CD14-positive monocyte (primary cell): ENCODE measurements at regions not wholly inside any gene's neighbourhood (a gene's known extent, or its start where the extent isn't known, plus 50 kb on each side); places are given as distances from the start of the nearest gene placed in this dataset.

ENCODE experiments used
- DNase-seq, 3 donors: peaks; one replicate each; pipeline ENCODE4 v3.0.0-alpha.2; 2011 to 2022
- H2AFZ ChIP-seq: 2 replicates; pipeline ENCODE4 v1.6.0; 2012; ENCODE audit warnings: mild to moderate bottlenecking, low read depth, low read length, inconsistent platforms; ENCODE audit not compliant: insufficient read depth, poor library complexity, severe bottlenecking
- H3K27ac ChIP-seq, 2 donors: 1 replicate in 1 of 2; 2 replicates in 1 of 2; pipeline ENCODE4 v1.5.1; 2012 to 2013; ENCODE audit warnings: low read length in 2 of 2, control low read depth in 1 of 2, inconsistent platforms in 1 of 2, low read depth in 1 of 2, mild to moderate bottlenecking in 1 of 2
- H3K27me3 ChIP-seq, 2 donors: one replicate each; pipeline versions ENCODE4 v1.6.0 to v1.6.1; 2011 to 2013; ENCODE audit warnings: low read length in 2 of 2; ENCODE audit not compliant: control insufficient read depth in 2 of 2, insufficient read depth in 2 of 2
- H3K36me3 ChIP-seq, 2 donors: replicated peaks in 1 of 2; 1 replicate in 1 of 2; 2 replicates in 1 of 2; pipeline versions ENCODE4 v1.5.1 to v1.6.1; 2012 to 2013; ENCODE audit warnings: low read length in 2 of 2, control low read depth in 1 of 2, inconsistent platforms in 1 of 2, mild to moderate bottlenecking in 1 of 2; ENCODE audit not compliant: insufficient read depth in 2 of 2, control insufficient read depth in 1 of 2
- H3K4me1 ChIP-seq, 2 donors: 1 replicate in 1 of 2; 2 replicates in 1 of 2; pipeline versions ENCODE4 v1.5.1 to v1.6.1; 2012 to 2013; ENCODE audit warnings: low read length in 2 of 2, control low read depth in 1 of 2, inconsistent platforms in 1 of 2, mild to moderate bottlenecking in 1 of 2, moderate library complexity in 1 of 2; ENCODE audit not compliant: insufficient read depth in 2 of 2, control insufficient read depth in 1 of 2
- H3K4me2 ChIP-seq: replicated peaks from 2 replicates; pipeline ENCODE3; 2012; ENCODE audit warnings: low read length, moderate library complexity, mild to moderate bottlenecking; ENCODE audit not compliant: poor library complexity, severe bottlenecking; ENCODE audit errors: extremely low read depth
- H3K4me3 ChIP-seq, 3 experiments: fragments of 200-600 bp in 1 of 3; sonication (generic) in 1 of 3; replicated peaks in 1 of 3; 1 replicate in 2 of 3; 2 replicates in 1 of 3; pipeline ENCODE4 v1.5.1; 2011 to 2013; ENCODE audit warnings: low read length in 3 of 3, mild to moderate bottlenecking in 3 of 3, control low read depth in 2 of 3, low read depth in 2 of 3, inconsistent platforms in 1 of 3, moderate library complexity in 1 of 3
- H3K79me2 ChIP-seq: 2 replicates; pipeline ENCODE4 v1.6.0; 2012; ENCODE audit warnings: mild to moderate bottlenecking, control low read depth, inconsistent platforms, low read length, moderate library complexity; ENCODE audit not compliant: insufficient read depth
- H3K9ac ChIP-seq: 2 replicates; pipeline ENCODE4 v1.6.0; 2017; ENCODE audit warnings: low read length, mild to moderate bottlenecking; ENCODE audit not compliant: insufficient read depth, poor library complexity, severe bottlenecking
- H3K9me3 ChIP-seq, 2 donors: replicated peaks in 1 of 2; 1 replicate in 1 of 2; 2 replicates in 1 of 2; pipeline versions ENCODE4 v1.5.1 to v1.6.1; 2012 to 2013; ENCODE audit warnings: low read length in 2 of 2, control low read depth in 1 of 2; ENCODE audit not compliant: control insufficient read depth in 1 of 2, insufficient read depth in 1 of 2
- H4K20me1 ChIP-seq: 2 replicates; pipeline ENCODE4 v1.6.0; 2012; ENCODE audit warnings: mild to moderate bottlenecking, low read length, control low read depth, moderate library complexity; ENCODE audit not compliant: insufficient read depth
- H3K27ac Mint-ChIP-seq, 7 donors: one replicate each; pipeline ENCODE4 v1.8.0; 2020; ENCODE audit warnings: mild to moderate bottlenecking in 7 of 7, mixed read lengths in 7 of 7, moderate library complexity in 6 of 7, inconsistent platforms in 2 of 7
- H3K27me3 Mint-ChIP-seq, 3 donors: one replicate each; pipeline ENCODE4 v1.8.0; 2021 to 2022; ENCODE audit warnings: low read depth in 3 of 3, mild to moderate bottlenecking in 3 of 3, mixed read lengths in 3 of 3, moderate library complexity in 3 of 3, inconsistent platforms in 1 of 3
- H3K36me3 Mint-ChIP-seq, 2 donors: one replicate each; pipeline ENCODE4 v1.8.0; 2020; ENCODE audit warnings: mixed read lengths in 2 of 2, inconsistent platforms in 1 of 2, mild to moderate bottlenecking in 1 of 2
- H3K4me1 Mint-ChIP-seq: one replicate; pipeline ENCODE4 v1.8.0; 2020; ENCODE audit warnings: mild to moderate bottlenecking, mixed read lengths
- H3K4me3 Mint-ChIP-seq, 2 donors: one replicate each; pipeline ENCODE4 v1.8.0; 2020; ENCODE audit warnings: mild to moderate bottlenecking in 2 of 2, mixed read lengths in 2 of 2, moderate library complexity in 1 of 2
- H3K9me3 Mint-ChIP-seq, 7 donors: one replicate each; pipeline ENCODE4 v1.8.0; 2020 to 2022; ENCODE audit warnings: mixed read lengths in 7 of 7, mild to moderate bottlenecking in 6 of 7, moderate library complexity in 6 of 7, inconsistent platforms in 2 of 7
- WGBS: methylation state at CpG from one replicate; pipeline ENCODE4 v1.1.5; 2013; ENCODE audit warnings: missing lambda C conversion rate; ENCODE audit not compliant: insufficient coverage; 5-methylcytosine and 5-hydroxymethylcytosine counted together
- intact Hi-C, 2 donors: fragments of 100-400 bp; cut with micrococcal nuclease; formaldehyde crosslinking; loops; one replicate each; pipeline versions ENCODE4 v1.15.0 to v1.15.1; 2023
- TF ChIP-seq, protein P1 (sequence below): fragments of 200-600 bp; IDR thresholded peaks from one replicate; pipeline ENCODE4 v1.8.0; 2022; ENCODE audit warnings: antibody characterized with exemption, mild to moderate bottlenecking

GRCh38 chr10:90180886-90181691, 479.7 kb downstream of the KIF20B start:
- H3K27ac ChIP-seq: no peak overlapping the region
- 90% methylated on average over 2 of the region's 7 CpGs for WGBS
- peaks cover 0 to 4% (median 2%) of the 10 kb centered on the region in 7 donors for H3K9me3 Mint-ChIP-seq
- no peak overlapping the region for H3K27ac Mint-ChIP-seq
- H2AFZ ChIP-seq: no peak overlapping the region
- no peak overlapping the region for H3K4me2 ChIP-seq
- peaks cover 0 to 4% of the 10 kb centered on the region in 2 donors for H3K9me3 ChIP-seq
- H3K27me3 ChIP-seq: no peaks in the 10 kb centered on the region
- intact Hi-C loops: no loop called here
- no peak overlapping the region for H3K4me3 Mint-ChIP-seq
- H3K27me3 Mint-ChIP-seq: no peaks in the 10 kb centered on the region
- TF ChIP-seq, protein P1, sequence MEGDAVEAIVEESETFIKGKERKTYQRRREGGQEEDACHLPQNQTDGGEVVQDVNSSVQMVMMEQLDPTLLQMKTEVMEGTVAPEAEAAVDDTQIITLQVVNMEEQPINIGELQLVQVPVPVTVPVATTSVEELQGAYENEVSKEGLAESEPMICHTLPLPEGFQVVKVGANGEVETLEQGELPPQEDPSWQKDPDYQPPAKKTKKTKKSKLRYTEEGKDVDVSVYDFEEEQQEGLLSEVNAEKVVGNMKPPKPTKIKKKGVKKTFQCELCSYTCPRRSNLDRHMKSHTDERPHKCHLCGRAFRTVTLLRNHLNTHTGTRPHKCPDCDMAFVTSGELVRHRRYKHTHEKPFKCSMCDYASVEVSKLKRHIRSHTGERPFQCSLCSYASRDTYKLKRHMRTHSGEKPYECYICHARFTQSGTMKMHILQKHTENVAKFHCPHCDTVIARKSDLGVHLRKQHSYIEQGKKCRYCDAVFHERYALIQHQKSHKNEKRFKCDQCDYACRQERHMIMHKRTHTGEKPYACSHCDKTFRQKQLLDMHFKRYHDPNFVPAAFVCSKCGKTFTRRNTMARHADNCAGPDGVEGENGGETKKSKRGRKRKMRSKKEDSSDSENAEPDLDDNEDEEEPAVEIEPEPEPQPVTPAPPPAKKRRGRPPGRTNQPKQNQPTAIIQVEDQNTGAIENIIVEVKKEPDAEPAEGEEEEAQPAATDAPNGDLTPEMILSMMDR: no peak
- DNase-seq: no peak
- no peaks in the 10 kb centered on the region for H3K36me3 ChIP-seq
- no peaks in the 10 kb centered on the region for H3K79me2 ChIP-seq
- H4K20me1 ChIP-seq: no peaks in the 10 kb centered on the region
- no peaks in the 10 kb centered on the region for H3K4me1 Mint-ChIP-seq
- H3K4me3 ChIP-seq: no peak overlapping the region
- no peaks in the 10 kb centered on the region for H3K36me3 Mint-ChIP-seq
- H3K9ac ChIP-seq: no peak overlapping the region
- H3K4me1 ChIP-seq: no peaks in the 10 kb centered on the region

- WGBS: no CpG with 5 or more reads among the region's 1 CpG
These were observed 491.4 kb downstream of the KIF20B start for GRCh38 chr10:90192825-90193224.

More at GRCh38 chr10:90192825-90193224, 491.4 kb downstream of the KIF20B start:
- Histone ChIP-seq H3K79me2 (no peaks in the 10 kb centered on the region), H3K9ac (no peak overlapping the region), H3K4me2 (no peak overlapping the region), H2AFZ (no peak overlapping the region), H3K36me3 (no peaks in the 10 kb centered on the region), H3K4me3 (no peak overlapping the region), H4K20me1 (no peaks in the 10 kb centered on the region), H3K9me3 (peaks cover 5% of the 10 kb centered on the region in 2 donors), H3K27ac (no peak overlapping the region), H3K4me1 (no peaks in the 10 kb centered on the region), H3K27me3 (no peaks in the 10 kb centered on the region)
- Mint-ChIP-seq H3K27me3 (no peaks in the 10 kb centered on the region), H3K4me3 (no peak overlapping the region), H3K9me3 (peaks cover 0 to 4% (median 2%) of the 10 kb centered on the region in 7 donors), H3K27ac (no peak overlapping the region), H3K36me3 (no peaks in the 10 kb centered on the region), H3K4me1 (no peaks in the 10 kb centered on the region)
- DNase-seq: no peak
- TF ChIP-seq, protein P1: no peak
- intact Hi-C loops: no loop called here
